ENCODE measurements at regions not wholly inside any gene's neighbourhood (a gene's known extent, or its start where the extent isn't known, plus 50 kb on each side); places are given as distances from the start of the nearest gene placed in this dataset.

GRCh38 chr9:126111556-126111955 is 215.1 kb upstream of the MVB12B start:
- Histone ChIP-seq H3K9me3 (ENCODE audit: severe bottlenecking) (no peaks in the 10 kb centered on the region), H3K4me3 (ENCODE audit: low read depth, low read length) (no peak overlapping the region), H3K27ac (no peak overlapping the region), H3K27me3 (ENCODE audit: insufficient read depth, low read depth, severe bottlenecking) (peaks cover 49% of the 10 kb centered on the region), H3K36me3 (no peaks in the 10 kb centered on the region)
- DNase-seq, result no peak
- no peak for TF ChIP-seq CTCF (IDR thresholded peaks at IDR 0.05; ENCODE audit: low read depth, low read length)

GRCh38 chr9:126112135-126112720 is 214.4 kb upstream of the MVB12B start:
- no peak for TF ChIP-seq CTCF (IDR thresholded peaks at IDR 0.05; ENCODE audit: low read depth, low read length)
- H3K36me3 ChIP-seq, result no peaks in the 10 kb centered on the region
- H3K9me3 ChIP-seq (ENCODE audit: severe bottlenecking), result no peaks in the 10 kb centered on the region
- no peak overlapping the region for H3K4me3 ChIP-seq (ENCODE audit: low read depth, low read length)
- H3K27ac ChIP-seq, result no peak overlapping the region
- DNase-seq, result no peak
- H3K27me3 ChIP-seq (ENCODE audit: insufficient read depth, low read depth, severe bottlenecking), result peaks cover 50% of the 10 kb centered on the region

GRCh38 chr9:126113176-126113575 is 213.5 kb upstream of the MVB12B start:
- Histone ChIP-seq H3K9me3 (ENCODE audit: severe bottlenecking) (no peaks in the 10 kb centered on the region), H3K27ac (no peak overlapping the region), H3K27me3 (ENCODE audit: insufficient read depth, low read depth, severe bottlenecking) (peaks cover 50% of the 10 kb centered on the region), H3K4me3 (ENCODE audit: low read depth, low read length) (no peak overlapping the region), H3K36me3 (no peaks in the 10 kb centered on the region)
- no peak for DNase-seq
- no peak for TF ChIP-seq CTCF (IDR thresholded peaks at IDR 0.05; ENCODE audit: low read depth, low read length)

- peak; percentile 2 for DNase-seq
- Histone ChIP-seq H3K27me3 (ENCODE audit: insufficient read depth, low read depth, severe bottlenecking) (peaks cover 50% of the 10 kb centered on the region), H3K27ac (no peak overlapping the region), H3K4me3 (ENCODE audit: low read depth, low read length) (no peak overlapping the region), H3K36me3 (no peaks in the 10 kb centered on the region), H3K9me3 (ENCODE audit: severe bottlenecking) (no peaks in the 10 kb centered on the region)
- TF ChIP-seq CTCF (IDR thresholded peaks at IDR 0.05; ENCODE audit: low read depth, low read length), result no peak
These were observed 212.7 kb upstream of the MVB12B start for GRCh38 chr9:126113756-126114408.

- no peak overlapping the region for H3K27ac ChIP-seq
- peaks cover 50% of the 10 kb centered on the region for H3K27me3 ChIP-seq (ENCODE audit: insufficient read depth, low read depth, severe bottlenecking)
- no peaks in the 10 kb centered on the region for H3K9me3 ChIP-seq (ENCODE audit: severe bottlenecking)
- H3K36me3 ChIP-seq, result no peaks in the 10 kb centered on the region
- H3K4me3 ChIP-seq (ENCODE audit: low read depth, low read length), result no peak overlapping the region
- TF ChIP-seq CTCF (IDR thresholded peaks at IDR 0.05; ENCODE audit: low read depth, low read length), result no peak
- peak; percentile 4 for DNase-seq
These were observed 212.2 kb upstream of the MVB12B start for GRCh38 chr9:126114409-126114760.
